PC-3 (cell line): ENCODE measurements at regions not wholly inside any gene's neighbourhood (a gene's known extent, or its start where the extent isn't known, plus 50 kb on each side); places are given as distances from the start of the nearest gene placed in this dataset.
"Not testable (repeated sequence)": the region's sequence is repeated elsewhere in the genome, so short reads cannot be mapped to it uniquely, and the experiment has no call there.

Experiments
- CTCF ChIP-seq: fragments of 300-600 bp; sonication (generic); conservative IDR thresholded peaks from 2 replicates; pipeline ENCODE4 v1.5.1; 2017; ENCODE audit warnings: antibody characterized with exemption, low read depth, mild to moderate bottlenecking, low read length
- EZH2 ChIP-seq: fragments of 300-600 bp; sonication (generic); IDR thresholded peaks from one replicate; pipeline ENCODE4 v1.6.1; 2017; ENCODE audit warnings: antibody characterized with exemption, mild to moderate bottlenecking, low read length; ENCODE audit not compliant: unreplicated experiment

GRCh38 chr18:106868-107384, 51.4 kb upstream of the USP14 start:
- not testable (repeated sequence) for TF ChIP-seq CTCF, EZH2
